ENCODE measurements at regions not wholly inside any gene's neighbourhood (a gene's known extent, or its start where the extent isn't known, plus 50 kb on each side); places are given as distances from the start of the nearest gene placed in this dataset.

DNA sequence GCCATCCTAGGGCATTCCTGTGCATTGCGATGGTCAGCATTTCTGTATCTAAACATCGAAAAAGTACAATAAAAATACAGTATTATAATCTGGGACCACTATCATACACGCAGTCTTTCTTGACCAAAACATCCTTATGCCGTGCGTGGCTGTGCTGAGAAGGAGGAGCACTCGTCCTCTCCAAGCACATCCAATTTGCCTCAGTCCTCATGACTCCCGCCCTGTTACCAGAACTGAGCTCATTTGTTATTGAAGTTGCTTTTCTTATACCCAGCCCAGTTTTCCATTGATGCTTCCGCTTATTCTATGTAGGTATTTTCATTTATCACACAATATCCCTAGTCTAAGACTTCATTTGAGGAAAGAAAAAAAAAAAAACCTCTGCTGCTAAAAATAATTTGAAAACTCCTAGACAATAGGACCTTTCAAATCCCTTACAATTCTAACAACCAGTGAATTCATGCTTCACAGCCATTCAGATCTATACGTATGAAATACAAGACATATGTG lies 236.9 kb upstream of the PLEKHG7 start:
- no peak for DNase-seq (ENCODE audit: low read depth in 2 of 2)

DNA sequence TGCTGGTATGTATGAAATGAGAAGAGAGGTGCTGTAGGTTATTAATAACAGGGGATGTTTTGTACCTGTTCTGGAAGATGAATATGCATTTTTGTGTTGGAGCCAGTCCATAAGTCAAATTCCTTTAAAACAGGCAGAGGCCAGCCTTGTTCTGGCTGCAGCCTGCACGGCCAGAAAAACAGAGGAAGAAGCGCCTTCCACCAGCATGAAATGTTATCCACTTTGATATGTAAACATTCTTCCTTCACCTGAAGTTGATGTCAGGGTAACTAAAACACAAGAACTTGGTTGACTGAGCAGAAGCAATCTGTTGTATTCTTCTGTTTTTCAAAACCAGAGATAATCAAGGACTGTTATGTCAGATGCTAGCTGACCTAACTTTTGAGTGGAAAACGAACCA lies 237.9 kb upstream of the PLEKHG7 start:
- no peak for DNase-seq (ENCODE audit: low read depth in 2 of 2)

DNA sequence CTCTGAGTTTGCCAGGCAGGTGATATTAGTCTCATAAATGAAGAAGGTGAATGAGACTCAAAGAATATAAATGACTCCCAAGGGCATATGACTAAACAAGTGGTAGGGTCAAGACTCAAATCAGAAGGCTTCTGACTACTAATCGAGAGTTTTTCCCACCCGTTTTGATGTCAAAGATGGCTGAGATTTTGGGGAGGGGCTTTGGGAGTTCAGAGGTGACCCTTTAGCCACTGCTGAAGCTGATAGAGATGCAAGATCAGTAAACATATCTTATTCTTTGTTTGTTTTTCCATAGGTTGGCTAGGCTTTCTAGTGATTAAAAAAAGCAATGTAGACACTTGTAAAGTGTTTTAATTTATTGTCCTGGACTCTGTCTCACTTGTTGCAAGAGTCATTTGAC lies 239.6 kb upstream of the PLEKHG7 start:
- no peak for DNase-seq (ENCODE audit: low read depth in 2 of 2)

DNA sequence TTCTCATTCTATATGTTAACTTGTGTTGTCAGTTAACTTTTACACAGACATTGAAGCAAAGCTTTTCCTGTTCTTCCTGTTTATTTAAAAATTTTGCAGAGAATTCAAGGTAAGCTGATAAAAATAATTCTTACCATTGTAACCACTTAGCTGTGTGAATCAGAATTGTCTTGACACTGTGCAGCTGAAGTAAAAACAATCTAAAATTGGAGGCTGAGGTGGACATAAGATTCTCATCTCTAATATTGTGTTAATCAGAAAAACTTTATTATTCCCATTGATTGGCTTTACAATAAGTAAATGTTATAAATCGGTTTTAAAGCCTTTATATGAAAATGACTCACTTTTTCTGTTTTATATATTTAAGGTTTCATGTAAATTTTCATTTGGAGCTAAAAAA lies 240.3 kb upstream of the PLEKHG7 start:
- DNase-seq (ENCODE audit: low read depth in 2 of 2) = no peak

DNA sequence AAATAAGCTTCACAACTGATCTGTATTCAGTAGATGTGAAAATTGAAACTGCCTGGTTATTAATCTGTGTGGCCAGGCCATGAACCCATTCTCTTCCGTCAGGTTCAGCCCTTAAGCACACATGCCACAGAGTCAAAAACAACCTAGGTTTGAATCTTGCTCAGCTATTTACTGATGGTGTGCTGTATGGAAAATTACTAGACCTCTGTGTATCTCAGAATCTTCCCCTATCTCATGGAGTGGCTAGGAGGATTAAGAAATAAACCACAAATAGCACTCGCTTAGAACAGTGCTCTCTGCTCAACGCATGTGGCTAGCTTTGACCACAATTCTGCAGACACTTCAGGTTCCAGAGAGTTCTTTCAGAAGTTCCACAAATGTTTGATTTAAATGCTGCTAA lies 240.7 kb upstream of the PLEKHG7 start:
- no peak for DNase-seq (ENCODE audit: low read depth in 2 of 2)

DNA sequence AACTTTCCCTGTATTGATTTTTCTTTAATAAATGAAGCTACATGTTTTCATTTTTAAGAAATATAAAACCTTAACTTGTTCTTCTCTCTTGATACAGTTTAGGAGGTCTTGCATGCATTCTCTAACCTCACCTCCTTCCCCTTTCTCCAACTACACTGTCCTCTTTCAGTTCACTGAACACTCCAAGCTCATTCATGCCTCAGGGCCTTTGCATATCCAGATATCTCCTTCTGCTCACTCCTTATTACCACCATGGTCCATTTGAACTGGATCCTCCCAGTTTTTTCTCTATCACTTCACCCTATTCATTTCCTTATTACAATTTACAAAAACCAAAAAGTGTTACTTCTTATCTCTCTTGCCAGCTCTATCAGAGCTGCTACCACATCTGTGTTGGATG lies 242.9 kb upstream of the PLEKHG7 start:
- DNase-seq (ENCODE audit: low read depth in 2 of 2) = no peak

DNA sequence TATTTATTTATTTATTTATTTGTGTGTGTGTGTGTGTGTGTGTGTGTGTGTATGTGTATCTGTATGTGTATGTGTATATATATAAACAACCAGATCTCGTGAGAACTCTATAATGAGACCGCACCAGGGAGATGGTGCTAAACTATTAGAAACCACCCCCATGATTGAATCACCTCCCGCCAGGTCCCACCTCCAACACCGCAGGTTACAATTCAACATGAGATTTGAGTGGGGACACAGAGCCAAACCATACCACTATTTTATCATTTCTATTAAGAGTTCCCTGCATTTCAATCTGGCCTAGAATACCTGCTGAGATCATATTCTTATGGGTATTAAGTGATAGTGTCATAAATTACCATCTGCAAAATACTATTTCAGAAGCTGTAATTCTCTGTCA lies 243.8 kb upstream of the PLEKHG7 start:
- no peak for DNase-seq (ENCODE audit: low read depth in 2 of 2)

DNA sequence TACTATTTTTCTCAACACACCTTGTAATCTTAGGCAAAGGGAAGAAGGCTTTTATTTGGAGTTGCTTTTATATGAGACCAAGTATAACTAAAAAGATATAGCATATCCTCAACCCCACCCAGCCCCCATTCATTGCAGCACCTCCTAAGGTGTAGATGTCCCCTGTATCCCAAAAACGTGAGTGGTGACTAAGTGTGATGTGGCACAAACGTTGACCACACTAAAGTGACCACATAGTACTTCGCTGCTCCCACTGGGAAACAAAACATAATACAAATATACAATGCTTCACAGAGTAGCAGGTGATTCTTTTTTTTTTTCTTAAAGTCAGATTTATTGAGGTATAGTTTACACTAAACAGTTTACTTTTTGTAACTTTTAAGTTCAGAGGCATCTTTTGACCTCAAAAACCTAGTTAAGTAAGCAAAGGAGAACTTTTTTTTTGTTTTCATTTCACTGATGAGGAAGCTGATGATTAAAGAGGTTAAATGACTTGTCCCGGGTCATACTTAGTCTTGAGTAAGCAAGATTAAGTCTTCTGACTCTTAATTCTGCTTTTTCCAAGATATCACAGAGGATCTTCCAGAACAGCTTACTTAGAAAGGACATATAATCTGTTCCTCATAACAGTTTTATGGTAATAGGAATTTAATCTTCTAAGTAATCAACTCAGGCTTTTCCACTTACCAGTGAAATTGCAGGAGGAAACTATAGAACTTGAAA lies 245.2 kb upstream of the PLEKHG7 start:
- DNase-seq (ENCODE audit: low read depth in 2 of 2) = no peak

DNA sequence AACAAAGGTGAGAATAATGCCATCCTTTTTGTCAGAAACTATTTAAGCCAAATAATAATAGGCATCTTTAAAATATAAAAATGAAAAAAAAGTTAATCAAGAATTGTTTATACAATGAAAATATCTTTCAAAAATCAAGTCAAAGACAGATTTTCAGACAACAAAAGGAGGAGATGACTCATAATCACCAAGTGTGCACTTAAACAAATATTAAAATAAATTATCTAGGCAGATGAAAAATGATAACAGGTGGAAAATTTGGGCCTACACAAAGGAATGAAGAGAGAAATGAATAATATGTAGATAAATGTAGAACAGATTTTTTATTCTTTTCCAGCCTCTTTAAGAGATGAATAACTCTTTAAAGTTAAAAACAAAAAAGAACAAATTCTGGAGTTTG lies 250.0 kb upstream of the PLEKHG7 start:
- DNase-seq (ENCODE audit: low read depth in 2 of 2) = no peak

DNA sequence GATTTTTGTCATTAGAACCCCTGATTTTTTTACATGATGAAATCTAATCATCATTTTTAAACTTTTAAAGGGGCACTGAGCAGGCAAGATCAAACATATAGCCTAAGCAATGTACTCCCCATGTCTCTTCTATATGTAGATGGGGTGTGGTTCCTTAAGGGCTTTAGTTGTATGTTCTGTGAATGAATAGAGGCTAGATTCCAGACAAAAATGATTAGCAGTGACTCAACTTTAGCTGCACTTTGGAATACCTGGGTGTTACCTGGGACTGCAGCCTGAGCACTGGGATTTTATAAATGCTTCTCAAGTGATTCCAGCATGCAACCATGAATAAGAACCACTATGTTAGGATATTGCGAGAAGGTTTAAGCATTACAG lies 256.7 kb upstream of the PLEKHG7 start:
- DNase-seq (ENCODE audit: low read depth in 2 of 2) = no peak

DNA sequence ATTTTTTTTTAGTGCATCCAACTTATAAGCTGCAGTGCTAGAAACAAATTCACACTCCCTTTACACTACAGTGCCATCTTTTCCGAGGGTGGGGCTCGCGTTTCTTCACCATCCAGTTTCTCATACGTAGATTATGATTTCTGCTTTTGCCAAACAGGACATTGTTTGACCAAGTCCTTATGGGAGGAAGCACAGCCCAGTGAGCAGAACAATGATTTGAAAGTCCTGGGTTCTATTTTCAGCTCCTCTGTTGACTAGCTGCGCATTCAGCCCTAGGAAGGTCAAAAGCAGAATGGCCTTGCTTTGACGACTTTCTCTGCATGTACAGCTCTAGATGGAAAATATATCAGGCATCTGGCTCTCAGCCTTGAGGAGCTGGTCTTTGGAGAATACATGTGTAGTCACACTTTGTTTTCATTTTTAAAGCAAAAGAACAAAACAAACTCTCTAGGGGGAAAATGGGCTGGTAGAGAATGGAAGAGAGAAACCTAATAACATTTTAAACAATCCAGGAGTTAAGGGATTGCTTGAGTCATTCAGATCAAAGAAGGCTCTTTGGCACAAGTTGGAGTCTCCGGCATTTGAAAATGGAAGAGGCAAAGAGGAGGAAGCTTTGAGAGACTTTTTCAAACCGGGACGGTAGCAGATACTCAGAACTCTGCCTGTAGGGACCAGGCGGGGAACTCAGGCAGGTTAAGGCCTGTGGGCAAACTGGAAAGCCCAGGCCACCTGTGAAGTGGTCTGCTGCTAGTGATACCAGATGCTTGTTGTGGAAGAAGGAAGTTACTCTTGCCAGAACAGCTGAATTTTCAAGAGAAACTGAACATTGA lies 257.3 kb upstream of the PLEKHG7 start:
- DNase-seq (ENCODE audit: low read depth in 2 of 2) = no peak

DNA sequence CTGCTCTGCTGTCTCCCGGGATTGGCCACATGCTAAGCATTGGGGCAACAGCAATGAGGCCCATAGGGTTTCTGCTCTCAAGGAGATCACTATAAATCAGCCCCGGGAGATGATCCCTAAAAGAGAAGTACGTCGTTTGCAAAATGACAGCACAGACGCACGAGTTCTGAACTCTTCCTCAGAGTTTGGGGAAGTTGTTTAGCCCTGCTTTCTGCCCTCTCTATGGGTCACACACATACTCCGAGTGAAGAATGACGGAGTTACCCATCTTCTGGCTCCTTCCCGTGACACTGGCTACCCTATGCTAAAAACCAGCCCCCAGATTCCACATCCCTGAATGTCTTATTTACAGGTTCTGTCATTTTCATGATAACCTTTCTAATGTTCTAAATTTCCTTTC lies 258.0 kb upstream of the PLEKHG7 start:
- no peak for DNase-seq (ENCODE audit: low read depth in 2 of 2)

DNA sequence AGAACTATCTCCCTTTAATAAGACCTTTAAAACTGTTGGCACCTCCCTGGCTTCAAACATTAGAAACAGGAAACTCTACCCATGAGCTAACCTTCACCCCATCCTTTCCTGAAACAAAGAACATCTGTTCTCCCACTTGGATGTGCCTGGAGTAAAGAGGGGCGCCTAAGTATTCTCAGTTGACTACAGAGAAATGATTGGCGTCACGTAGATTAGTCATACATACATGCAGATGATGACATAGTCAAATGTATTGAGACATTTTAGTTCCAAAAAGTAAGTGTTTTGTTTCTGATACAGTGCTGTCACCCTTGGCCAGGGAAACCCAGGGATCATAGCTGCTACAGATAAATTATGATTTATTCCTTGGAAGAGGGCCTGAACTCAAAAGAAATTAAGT lies 260.0 kb upstream of the PLEKHG7 start:
- no peak for DNase-seq (ENCODE audit: low read depth in 2 of 2)

DNA sequence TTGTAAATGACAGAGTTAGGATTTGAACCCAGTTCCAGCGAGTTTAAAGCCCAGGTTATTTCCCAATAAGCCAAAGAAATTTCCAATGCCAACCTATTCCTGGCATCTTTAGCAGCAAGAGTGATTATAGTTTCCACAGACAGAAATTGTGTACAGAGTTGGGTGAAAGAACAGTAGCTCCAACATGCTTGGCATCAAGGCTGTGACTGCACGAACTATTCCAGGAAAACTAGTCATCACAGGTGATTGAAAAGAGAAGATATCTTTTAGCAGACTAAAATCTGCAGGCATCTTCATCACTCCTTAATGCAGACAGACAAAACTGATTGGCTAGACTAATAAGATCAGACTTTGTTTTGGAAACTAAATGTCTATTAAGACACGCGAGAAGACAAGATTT lies 262.7 kb upstream of the PLEKHG7 start:
- no peak for DNase-seq (ENCODE audit: low read depth in 2 of 2)

DNA sequence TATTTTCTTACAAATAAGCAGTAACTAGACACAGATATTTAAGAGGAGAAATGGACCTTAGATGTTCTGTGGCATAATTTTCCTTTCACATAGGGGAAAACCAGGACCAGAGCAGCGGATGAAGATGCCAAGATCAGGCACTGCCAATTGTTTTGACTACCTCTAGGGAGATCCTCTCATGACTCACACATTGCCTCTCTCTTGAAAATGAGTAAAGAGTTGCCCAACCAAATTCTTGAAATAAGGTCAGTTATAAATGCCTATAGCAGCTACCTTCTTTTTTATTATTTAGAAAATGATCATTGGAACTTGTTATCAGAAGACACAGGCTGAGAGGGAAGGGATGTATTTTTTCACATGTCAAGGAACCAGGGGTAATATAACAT lies 263.4 kb upstream of the PLEKHG7 start:
- DNase-seq (ENCODE audit: low read depth in 2 of 2) = no peak

DNA sequence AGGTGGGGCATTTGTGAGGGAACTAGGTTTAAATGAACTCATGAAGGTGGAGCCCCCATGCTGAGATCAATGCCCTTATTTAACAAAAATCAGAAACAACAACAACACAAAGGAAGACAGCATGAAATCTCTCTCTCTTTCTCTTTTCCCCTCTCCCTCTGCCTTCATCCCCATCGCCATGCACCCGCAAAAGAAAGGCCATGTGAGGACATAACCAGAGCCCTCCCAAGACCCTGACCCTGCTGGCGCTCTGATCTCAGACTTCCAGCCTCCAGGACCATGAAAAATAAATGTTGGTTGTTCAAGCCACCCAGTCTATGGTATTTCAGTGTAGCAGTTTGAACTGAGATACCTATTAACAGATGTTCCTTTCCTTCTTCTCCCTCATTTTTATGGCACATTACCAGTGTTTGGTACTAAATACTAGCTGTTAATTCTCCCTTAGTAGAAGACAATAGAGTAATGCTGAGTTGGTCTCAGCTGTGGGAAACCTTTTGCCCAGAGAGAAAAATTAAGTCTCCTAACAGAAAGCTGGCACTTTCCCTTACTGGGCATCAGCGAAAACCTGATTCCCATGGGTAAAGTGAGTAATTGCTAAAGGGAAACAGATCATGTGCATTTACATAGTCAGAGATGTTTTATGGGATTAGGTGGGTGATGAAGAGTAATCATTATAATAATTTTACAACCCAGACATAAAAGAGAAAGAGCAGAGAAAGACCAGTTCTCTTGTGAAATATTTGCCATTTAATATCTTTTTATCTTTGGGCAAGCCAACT lies 264.0 kb upstream of the PLEKHG7 start:
- DNase-seq (ENCODE audit: low read depth in 2 of 2) = no peak

DNA sequence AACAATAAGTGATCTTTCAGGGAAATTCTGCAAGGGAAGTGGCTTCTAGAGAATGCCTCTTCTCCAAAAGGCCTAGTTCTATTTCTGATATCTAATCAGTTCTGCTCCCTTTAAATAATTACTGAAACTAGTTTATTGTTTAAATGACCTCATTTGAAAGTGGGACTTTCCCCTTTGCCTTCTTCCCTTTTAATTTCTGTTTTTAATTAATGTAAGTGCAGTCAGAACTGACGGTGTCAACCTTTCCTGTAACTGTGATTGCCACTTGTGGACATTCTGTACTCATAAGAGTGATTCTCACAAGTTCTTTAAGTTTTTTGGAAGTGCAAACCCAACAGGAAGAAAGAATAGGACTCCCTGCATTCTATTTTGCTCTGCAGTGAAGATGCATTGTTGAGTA lies 265.3 kb upstream of the PLEKHG7 start:
- DNase-seq (ENCODE audit: low read depth in 2 of 2) = no peak

DNA sequence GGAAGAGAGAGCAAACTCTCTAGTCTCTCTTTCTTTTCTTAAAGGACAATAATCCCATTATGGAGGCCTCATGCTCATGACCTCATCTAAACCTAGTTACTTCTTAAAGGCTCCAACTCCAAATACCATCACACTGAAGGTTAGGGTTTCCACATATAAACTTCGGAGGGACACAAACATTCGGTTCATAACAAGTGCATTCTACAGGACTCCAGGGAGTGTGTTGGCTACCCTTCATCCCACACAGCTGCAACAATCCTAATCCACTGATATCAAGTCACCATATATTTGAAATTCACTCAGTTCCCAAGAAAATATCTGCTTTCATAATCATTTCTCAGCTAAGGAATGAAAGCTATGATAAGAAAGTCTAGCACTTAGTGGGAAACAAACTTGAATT lies 265.9 kb upstream of the PLEKHG7 start:
- no peak for DNase-seq (ENCODE audit: low read depth in 2 of 2)

DNA sequence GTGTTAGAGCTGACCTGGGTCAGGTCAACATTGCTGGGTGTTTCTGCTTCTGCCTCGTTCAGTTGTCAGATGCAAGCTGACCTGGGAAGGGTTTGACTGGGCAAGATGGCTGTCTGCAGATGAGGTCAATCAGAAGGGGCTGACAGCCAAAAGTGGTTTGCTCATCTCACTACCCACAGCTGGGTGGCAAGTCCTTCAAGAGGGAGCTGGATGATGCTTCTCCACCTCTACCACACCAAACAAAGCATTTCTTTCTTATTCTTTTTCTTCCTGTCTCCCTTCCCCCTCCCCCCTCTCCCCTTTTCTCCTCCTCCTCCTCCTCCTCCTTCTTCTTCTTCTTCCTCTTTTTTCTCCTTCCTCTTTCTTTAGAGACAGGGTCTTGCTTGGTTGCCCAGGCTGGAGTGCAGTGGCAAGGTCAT lies 268.2 kb upstream of the PLEKHG7 start:
- no peak for DNase-seq (ENCODE audit: low read depth in 2 of 2)

DNA sequence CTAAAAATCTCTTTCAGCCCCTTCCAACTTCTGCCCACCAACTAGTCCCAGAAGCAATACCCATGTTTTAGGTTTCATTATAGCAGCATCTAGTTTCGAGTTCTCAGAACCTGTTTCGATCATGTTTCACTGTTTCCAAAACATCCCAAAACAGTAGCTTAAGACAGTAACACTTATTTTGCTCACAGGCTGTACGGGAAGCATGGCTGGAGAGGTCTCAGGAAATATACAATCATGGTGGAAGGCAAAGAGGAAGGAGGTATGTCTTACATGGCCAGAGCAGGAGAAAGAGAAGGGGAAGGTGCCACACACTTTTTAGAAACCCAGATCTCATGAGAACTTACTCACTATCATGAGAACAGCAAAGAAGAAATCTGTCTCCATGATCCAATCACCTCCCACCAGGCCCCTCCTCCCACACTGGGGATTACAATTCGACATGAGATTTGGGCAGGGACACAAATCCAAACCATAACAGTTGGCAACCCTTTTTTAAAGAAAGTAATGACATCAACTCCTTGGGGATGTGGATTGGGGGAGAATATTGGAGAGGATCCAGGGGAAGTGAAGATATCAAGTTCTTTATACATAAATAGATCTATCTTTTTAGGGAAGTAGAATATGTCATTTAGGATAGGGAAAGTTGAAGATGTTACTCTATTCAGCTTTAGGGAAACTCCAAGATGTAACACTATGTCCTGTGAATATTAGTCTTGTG lies 269.9 kb upstream of the PLEKHG7 start:
- DNase-seq (ENCODE audit: low read depth in 2 of 2) = no peak

DNA sequence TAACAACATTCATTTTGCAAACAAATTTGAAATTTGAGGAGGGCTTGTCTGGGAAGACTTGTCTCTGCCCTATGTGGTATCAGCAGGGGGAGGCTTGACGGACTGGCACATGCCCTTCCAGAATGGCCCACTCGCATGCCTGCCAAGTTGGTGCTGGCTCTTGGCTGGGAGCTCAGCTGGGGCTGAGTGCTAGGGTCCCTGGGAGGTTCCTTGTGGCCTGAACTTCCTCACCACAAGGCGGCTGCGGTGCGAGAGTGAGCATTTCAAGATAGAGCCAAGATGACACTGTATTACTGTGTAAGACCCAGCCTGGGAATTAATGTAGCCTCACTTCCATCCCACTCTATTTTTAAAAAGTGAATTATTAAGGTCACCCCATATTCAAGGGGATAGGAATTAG lies 271.6 kb upstream of the PLEKHG7 start:
- no peak for DNase-seq (ENCODE audit: low read depth in 2 of 2)

DNA sequence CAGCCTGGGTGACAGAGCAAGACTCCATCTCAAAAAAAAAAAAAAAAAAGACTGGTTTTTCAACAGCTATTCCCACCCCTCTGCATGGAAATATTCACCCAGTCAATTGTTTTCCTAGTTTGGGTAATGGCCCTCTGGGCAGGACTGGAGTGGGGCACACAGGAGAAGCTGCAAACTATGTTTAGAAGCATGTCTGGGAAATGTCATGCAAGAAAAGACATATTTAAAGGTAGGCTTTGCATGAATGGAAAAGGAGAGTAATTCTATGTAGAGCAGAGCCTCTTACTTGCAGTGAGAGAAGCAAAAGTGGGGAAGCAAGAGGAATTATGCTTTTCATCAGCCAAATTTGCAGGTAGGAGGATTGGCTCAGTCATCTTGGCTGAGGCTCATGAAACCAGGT lies 276.5 kb upstream of the PLEKHG7 start:
- DNase-seq (ENCODE audit: low read depth in 2 of 2) = no peak
